ENCODE measurements at regions not wholly inside any gene's neighbourhood (a gene's known extent, or its start where the extent isn't known, plus 50 kb on each side); places are given as distances from the start of the nearest gene placed in this dataset.
"Not testable (repeated sequence)": the region's sequence is repeated elsewhere in the genome, so short reads cannot be mapped to it uniquely, and the experiment has no call there.

GRCh38 chr3:194941956-194942511, 256.4 kb downstream of the FAM43A start:
- no peak for DNase-seq (ENCODE audit: low read depth)

DNA sequence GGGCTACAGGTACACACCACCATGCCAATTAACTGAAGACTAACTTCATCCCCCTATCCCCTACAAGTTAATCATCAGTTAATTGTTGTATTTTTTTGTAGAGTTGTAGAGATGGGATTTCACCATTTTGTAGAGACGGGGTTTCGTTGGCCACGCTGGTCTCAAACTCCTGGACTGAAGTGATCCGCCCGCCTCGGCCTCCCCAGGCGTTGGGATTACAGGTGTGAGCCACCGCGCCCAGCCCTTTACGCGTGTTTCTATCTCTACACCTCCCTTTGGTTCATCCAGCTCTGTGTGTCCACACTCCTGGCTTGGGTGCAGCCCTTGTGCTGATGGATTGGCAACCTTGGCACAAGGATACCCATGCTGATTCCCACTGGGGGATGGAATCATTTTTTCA, 258.8 kb downstream of the FAM43A start:
- DNase-seq (ENCODE audit: low read depth): no peak

DNA sequence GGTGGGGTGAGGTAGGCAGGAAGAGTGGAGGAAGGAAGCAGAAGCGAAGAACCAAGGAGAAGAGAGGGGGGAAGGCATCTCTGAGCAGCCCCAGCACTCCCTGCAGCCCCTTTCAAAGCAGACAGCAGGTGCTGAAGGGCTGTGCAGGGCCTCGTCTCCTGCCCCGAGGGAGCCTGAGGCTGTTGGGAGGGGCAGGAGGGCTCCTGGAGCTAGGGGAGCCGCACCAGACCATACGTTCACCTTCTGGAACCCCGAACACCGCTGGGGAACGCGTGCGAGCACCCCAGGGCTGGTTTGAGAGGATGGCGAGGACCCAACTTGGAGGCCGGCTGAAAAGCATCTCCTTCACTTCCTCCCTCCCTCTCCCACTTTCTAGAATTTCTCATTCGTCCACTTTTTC, 259.8 kb downstream of the FAM43A start:
- no peak for DNase-seq (ENCODE audit: low read depth)

DNA sequence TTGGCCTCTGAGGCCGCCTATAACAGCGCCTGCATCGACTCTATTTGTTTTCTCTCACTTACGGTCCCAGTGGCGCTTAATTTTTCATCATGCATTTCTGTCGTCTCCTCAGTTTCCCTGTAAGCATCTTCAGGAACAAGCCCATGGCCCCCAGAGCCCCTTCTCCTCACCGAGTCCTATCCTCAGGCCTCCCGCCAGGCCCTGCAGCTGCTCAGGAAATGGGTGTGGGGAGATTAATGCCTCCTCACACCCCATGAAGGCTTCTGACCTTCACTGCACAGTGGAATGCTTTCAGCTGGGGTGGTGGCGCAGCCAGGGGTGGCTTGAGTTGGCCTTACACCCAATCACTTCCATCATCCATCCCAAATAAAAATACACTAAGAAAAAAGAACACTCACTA, 260.4 kb downstream of the FAM43A start:
- no peak for DNase-seq (ENCODE audit: low read depth)

DNA sequence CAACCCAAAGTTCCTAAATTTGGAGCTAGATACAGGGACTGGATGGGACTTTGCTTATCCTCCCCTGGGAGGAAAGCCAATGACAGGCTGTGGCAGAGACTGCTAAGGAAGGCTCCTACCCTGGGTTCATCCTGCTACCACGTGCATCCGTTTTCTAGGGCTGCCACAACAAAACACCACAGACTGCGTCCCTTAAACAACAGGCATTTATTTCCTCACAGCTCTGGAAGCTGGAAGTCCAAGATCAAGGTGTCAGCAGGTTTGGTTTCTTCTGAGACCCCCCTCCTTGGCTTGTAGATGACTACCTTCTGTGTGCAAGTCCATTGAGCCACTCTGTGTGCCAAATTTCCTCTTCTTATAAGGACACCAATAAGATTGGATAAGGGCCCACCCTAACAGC, 263.9 kb downstream of the FAM43A start:
- no peak for DNase-seq (ENCODE audit: low read depth)

- no peak for DNase-seq (ENCODE audit: low read depth)
These were observed 265.4 kb downstream of the FAM43A start for GRCh38 chr3:194950906-194951628.

- DNase-seq (ENCODE audit: low read depth): not testable (repeated sequence)
These were observed 265.9 kb downstream of the FAM43A start for GRCh38 chr3:194951629-194951920.

DNA sequence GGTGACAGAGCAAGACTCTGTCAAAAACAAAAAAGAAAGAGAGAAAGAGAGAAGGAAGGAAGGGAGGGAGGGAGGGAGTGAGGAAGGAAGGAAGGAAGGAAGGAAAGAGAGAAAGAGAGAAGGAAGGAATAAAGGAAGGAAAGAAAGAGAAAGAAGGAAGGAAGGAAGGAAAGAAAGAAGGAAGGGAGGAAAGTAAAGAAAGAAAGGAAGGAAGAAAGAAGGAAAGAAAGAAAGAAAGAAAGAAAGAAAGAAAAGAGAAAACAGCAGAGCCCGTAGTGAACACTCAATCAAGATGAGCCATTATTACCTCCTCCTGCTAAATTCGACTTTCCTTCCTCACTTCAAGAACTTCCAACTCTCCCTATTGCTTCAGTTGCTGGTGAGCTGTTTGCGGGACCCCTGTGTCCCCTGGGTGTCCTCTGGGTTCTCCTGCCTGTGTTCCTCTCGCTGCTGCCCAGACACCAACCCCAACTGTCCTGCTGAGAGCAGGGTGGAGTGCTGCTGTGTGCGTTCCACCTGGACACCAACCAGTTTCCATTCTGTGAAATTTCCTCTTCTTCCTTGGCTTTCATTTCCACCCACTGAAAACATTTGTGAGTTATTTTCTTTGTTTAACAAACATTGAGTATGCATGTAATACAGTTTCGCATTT, 266.4 kb downstream of the FAM43A start:
- DNase-seq (ENCODE audit: low read depth): no peak

DNA sequence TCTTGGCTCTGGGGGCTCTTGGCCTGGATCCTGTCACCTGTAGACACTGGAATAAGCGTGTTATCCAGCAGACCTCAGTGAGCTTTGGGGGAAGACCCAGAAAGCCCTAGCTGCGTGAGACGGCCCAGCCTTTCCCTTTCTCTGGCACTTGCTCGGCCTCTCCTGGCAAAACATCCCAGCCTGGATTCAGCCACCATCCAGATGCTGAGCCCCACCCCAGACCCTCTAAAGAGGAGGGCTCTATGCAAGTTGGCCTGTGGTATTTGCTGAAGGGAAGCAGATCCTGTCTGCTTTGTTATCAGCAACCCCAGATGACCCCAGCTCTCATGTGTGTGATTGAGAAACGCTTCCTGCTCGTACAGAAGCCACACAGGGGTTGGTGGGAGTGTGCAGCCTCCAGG, 267.2 kb downstream of the FAM43A start:
- no peak for DNase-seq (ENCODE audit: low read depth)

DNA sequence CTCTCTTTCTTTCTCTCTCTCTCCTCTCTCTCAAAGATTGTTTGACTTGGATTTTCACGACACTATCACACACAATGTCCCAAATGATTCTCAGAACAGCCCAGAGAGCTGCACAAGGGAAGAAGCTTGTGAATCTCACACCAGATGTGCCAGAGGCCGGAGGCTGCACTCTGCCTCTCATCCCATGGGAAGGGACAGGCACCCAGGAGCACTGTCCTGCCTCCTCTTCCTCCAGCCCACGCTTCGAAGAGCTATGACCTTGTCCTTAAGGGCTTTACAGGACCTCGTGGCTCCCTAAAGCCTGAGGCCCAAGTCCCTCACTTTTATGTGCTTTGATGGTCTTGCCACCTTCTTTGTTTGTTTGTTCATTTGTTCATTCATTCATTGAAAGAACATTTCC, 267.6 kb downstream of the FAM43A start:
- DNase-seq (ENCODE audit: low read depth): no peak

DNA sequence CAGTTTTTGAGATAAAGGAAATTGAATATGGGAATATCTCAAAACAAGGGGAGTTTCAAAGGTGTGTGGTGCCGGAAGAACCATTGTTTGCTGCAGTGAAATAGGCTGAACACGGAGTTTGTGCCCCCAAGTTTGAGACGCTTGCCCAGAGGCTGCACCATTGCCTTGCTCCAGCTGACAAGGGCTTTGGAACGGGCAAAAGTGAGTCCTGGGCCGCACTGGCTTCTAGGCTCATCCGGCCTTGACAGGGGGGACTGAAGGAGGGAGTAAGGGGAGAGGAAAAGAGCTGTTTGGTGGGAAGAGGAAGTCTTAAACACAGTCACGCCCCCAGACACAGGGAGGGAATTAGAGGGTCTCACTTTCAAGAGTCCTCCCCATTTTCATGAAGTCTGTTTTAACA, 269.9 kb downstream of the FAM43A start:
- DNase-seq (ENCODE audit: low read depth): no peak

- DNase-seq (ENCODE audit: low read depth): no peak
These were observed 270.5 kb downstream of the FAM43A start for GRCh38 chr3:194955979-194956696.

- DNase-seq (ENCODE audit: low read depth): no peak
These were observed 271.2 kb downstream of the FAM43A start for GRCh38 chr3:194956697-194957396.

DNA sequence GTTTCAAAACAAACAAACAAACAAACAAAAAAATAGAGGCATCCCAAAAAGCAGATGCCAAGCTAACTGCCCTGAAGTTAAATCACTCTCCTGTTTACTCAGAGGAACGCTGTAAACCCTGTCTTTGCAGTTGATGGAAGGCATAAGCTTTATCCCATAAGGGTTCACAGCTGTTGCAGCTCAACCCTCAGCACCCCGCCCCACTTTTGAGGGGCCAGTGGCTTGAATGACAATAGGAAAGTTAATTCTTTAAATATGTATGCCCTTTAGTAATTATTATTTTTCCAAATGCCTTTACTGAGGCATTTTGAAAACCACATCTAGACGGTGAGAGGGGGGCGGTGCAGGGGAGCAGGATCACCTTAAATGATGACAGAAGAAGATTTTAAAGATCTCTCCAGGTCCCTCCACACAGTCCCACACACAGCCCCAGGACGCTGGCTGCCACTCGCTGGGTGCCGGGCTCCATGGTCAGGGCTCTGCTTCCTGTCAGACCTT, 272.1 kb downstream of the FAM43A start:
- no peak for DNase-seq (ENCODE audit: low read depth)

- DNase-seq (ENCODE audit: low read depth): no peak
These were observed 273.5 kb downstream of the FAM43A start for GRCh38 chr3:194959217-194959616.

DNA sequence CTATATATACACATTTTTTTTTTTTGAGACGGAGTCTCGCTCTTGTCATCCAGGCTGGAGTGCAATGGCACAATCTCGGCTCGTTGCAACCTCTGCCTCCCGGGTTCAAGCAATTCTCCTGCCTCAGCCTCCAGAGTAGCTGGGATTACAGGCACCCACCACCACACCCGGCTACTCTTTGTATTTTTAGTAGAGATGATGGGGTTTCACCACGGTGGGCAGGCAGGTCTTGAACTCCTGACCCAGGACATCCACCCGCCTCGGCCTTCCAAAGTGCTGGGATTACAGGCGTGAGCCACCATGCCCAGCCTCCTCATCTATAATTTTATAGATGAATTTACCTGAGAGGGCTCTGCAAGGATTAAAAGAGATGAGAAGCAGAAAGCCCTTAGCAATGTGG, 274.0 kb downstream of the FAM43A start:
- DNase-seq (ENCODE audit: low read depth): not testable (repeated sequence)

DNA sequence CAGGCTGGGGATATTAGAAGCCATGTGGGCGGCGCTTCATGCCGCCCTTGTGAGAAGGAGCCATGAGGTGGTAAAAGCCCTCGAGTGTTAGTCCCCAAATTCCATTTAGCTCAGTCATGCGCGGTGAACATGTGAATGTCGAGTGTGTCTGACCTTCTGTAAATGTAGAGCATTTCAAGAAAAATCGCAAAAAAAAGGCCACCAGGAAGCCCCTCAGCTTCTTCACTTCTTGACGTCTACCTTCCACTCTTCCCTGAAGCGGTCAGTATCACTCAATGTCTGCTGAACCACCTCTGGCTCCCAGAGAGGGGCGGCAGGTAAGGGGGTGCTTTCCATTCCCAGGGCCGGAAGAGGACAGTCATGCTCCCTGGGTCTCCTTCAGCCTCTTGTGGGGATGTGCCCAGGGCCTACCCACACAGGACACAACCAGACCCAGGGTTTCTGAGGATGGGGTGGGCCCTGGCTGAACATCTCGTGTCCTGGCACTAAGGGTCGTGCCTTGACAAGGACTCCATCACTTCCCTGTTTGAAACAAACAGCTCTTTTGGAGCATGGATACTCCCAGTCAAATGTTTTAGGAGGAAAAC, 274.9 kb downstream of the FAM43A start:
- no peak for DNase-seq (ENCODE audit: low read depth)

GRCh38 chr3:194961149-194961548, 275.5 kb downstream of the FAM43A start:
- no peak for DNase-seq (ENCODE audit: low read depth)

DNA sequence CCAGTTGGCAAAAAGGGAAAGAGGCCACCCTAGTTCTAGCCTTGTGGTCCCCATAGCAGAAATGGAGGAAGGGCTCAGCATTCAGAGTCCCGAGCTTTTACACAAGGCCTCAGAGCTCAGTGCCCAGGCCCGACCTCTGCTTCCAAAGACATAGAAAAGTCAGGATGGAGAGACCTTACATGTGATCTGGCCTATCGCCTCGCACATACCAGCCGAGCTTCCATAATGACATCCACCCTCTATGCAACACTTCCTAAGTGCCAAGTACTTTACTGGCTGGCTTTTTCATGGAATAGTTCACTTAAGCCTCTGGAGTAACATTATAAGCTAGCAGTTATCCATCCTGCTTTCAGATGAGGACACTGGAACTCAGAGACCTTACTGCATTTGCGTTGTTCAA, 275.9 kb downstream of the FAM43A start:
- DNase-seq (ENCODE audit: low read depth): no peak

DNA sequence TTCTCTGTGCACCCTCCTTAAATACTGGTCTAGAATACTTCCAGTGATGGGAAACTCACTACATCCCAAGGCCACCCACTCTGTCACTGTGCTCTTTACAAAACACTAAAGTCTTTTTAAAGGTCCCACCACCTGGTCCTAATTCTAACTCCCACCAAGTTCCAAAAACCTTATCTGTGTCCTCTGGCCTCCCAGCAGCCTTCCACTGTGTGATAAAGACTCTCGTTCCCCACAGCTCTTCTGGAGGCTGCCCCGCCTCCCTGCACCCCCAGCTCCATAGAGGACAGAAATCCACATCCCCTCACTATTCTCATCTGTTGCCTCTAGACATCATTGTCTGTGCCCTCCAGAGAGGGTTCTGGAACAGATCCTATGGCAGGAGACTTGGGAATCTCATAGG, 276.4 kb downstream of the FAM43A start:
- no peak for DNase-seq (ENCODE audit: low read depth)

- no peak for DNase-seq (ENCODE audit: low read depth)
These were observed 279.1 kb downstream of the FAM43A start for GRCh38 chr3:194964809-194965208.

All from HT1080 (cell line).